ENCODE measurements at regions not wholly inside any gene's neighbourhood (a gene's known extent, or its start where the extent isn't known, plus 50 kb on each side); places are given as distances from the start of the nearest gene placed in this dataset.
"Not testable (repeated sequence)": the region's sequence is repeated elsewhere in the genome, so short reads cannot be mapped to it uniquely, and the experiment has no call there.

DNA sequence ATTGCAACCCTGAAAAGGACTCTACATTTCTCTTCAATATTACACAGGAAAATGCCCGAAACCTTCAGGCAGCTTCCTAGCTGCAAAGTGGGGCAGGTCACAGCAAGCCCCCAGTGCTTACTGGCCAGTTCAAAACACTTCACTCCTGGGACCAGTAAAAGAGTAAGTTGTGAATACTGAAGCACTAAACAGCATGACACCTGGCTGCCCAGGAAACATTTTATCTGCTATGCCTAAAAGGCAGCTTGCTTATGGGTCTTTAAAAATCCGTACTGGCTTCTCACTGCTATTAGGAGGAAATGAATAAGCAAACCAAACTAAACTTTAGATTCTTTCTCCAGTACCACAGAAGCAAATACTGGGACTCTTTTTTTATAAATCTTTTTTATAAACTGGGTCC, 457.9 kb upstream of the ALCAM start:
- no peak for DNase-seq

DNA sequence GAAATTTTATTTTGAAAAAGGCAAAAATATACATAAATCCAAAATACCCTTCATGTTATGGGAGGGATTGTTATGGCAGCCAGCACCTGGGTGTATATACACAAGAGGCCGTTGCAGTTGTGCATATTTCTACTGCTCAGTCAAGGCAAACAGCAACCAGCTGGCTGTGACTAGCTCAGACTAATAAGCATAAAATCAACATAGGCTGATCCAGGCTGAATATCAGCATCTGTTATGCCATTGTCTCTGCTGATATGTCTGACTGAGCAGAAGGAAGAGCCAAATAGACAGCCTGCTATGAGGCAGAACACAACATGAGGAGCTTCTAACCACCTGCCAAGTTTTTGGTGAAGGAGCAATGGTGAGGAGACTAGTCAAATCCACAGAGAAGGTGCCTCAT, 457.5 kb upstream of the ALCAM start:
- no peak for DNase-seq

- DNase-seq, result no peak
Observed at GRCh38 chr3:104909721-104910120, 457.0 kb upstream of the ALCAM start.

GRCh38 chr3:104911376-104911775, 455.3 kb upstream of the ALCAM start:
- DNase-seq, result no peak

- DNase-seq, result no peak
Observed at GRCh38 chr3:104916971-104917370, 449.7 kb upstream of the ALCAM start.

DNA sequence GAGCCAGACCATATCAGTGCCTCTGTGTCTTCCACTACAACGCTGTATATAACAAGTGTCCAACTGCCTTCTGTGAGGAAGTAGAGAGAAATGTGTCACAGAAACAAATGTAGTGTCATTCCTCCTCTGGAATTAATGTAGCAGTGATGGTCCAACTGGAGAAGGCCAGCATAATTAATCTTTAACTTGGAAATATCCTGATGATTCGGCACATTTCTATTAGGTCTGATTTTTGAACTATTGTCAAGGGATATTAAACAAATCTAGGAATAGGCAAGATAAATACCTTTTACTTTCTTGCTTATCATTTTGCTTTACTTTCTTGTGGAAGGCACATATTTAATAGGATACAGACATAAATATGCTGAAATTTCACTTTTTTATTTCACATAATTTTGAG, 446.2 kb upstream of the ALCAM start:
- no peak for DNase-seq

- DNase-seq, result no peak
Observed at GRCh38 chr3:104933972-104934371, 432.7 kb upstream of the ALCAM start.

GRCh38 chr3:104935613-104936012, 431.1 kb upstream of the ALCAM start:
- DNase-seq, result no peak

- no peak for DNase-seq
Observed at GRCh38 chr3:104939196-104939595, 427.5 kb upstream of the ALCAM start.

- no peak for DNase-seq
Observed at GRCh38 chr3:104941785-104942184, 424.9 kb upstream of the ALCAM start.

GRCh38 chr3:104943974-104944373, 422.7 kb upstream of the ALCAM start:
- no peak for DNase-seq

DNA sequence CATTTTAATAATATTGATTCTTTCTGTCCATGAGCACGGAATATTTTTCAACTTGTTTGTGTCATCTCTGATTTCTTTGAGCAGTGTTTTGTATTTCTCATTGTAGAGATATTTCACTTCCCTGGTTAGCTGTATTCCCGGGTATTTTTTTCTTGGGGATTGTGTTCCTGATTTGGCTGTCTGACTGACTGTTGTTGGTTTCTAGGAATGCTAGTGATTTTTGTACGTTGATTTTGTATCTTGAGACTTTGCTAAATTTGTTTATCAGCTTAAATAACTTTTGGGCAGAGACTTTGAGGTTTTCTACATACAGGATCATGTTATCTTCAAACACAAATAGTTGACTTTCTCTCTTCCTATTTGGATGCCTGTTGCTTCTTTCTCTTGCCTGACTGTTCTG, 418.8 kb upstream of the ALCAM start:
- DNase-seq, result no peak

GRCh38 chr3:104949810-104950209, 416.9 kb upstream of the ALCAM start:
- DNase-seq, result not testable (repeated sequence)

GRCh38 chr3:104951426-104951825, 415.3 kb upstream of the ALCAM start:
- no peak for DNase-seq

DNA sequence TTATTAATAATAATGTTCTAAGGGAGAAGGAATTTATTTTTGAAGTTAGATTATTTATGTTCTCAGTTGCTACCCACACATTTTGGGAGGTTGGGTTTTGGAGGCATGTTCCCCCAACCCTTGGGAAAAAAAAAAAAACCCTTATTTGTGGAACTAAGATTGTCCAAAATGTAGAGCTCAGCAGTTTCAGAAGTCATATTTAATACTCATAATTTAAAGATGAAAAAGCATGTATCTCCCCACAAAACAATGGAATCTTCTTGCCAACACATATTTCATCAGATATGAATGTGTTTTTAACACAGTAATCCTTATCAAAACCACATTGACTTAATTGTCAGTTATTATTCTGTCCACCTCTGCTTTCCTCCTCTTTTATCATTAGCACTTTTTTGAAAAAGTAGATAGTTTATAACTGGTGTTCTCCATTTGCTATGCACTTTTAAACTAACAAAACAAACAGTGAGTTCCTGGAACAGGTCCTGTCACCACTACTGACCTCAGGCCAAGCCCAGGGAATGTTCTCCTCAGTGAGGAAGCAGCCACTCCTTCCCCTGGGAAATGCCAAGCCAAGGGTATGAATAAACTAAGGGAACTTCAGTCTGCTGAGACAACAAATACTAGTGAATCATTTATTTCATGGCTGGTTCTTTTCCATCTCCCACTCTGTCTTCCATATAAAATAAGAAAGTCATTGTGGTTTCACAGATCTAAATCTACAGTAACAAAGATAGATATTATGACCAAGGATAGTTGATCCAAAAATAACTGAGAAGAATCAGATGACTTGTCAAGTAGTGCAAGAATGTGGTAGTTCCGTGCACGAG, 414.4 kb upstream of the ALCAM start:
- DNase-seq, result no peak

GRCh38 chr3:104956620-104957345, 409.9 kb upstream of the ALCAM start:
- no peak for DNase-seq

DNA sequence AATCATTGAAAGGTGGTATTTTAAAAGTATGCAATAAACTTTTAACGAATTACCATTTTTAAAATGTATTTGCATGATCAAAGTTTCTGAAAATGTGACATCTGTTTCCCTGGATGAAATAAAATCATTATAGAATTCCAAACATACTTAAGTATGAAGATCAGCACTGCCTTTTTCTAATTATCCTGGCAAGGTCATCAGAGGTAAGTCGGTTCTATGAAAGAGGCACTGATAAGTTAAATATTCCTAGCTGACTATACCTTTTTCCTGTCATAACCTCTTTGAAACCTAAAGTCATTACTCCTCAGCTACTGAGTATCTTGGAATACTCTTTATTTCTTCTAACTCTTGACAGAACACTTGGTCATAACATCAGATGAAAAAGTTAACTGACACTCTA, 406.1 kb upstream of the ALCAM start:
- DNase-seq, result no peak

- no peak for DNase-seq
Observed at GRCh38 chr3:104961851-104962250, 404.9 kb upstream of the ALCAM start.

- DNase-seq, result no peak
Observed at GRCh38 chr3:104974316-104974715, 392.4 kb upstream of the ALCAM start.

GRCh38 chr3:104977719-104978118, 389.0 kb upstream of the ALCAM start:
- DNase-seq, result no peak

DNA sequence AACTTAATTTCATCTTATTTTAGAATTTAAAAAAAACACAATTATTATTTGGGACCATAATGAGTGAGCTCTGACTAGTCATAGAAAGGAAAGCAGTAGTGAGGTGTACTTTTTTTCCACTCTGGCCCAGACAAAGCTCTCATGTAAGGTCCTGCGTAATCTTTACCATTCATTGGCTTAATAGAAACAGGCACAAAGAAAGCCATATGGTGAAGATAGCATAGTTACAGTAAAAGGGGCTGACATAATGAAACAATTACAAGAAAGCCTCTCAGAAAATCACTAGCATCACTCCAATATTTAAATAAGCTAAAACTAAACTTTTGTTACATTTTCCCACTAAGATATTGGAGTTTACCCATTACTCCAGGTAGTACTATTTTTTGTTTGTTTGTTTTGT, 384.6 kb upstream of the ALCAM start:
- no peak for DNase-seq

DNA sequence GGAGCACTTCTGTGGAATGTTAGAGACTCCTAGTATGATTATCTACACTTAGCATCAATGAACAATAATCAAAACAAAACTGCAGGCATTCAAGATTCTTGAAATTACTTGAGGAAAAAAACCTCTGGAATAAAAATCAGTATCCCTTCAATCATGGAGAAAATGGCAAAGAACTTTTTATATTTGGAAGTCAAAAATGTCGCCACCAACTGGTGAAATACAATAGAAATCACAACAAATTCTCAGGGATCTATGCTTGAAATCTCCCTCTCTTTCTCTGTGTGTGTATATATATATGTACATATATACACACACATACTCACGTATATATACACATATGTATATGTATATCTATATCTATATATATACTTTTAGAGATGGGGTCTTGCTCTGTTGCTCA, 378.9 kb upstream of the ALCAM start:
- DNase-seq, result no peak

- no peak for DNase-seq
Observed at GRCh38 chr3:104988496-104988895, 378.2 kb upstream of the ALCAM start.

GRCh38 chr3:104989878-104990277, 376.8 kb upstream of the ALCAM start:
- DNase-seq, result no peak

DNA sequence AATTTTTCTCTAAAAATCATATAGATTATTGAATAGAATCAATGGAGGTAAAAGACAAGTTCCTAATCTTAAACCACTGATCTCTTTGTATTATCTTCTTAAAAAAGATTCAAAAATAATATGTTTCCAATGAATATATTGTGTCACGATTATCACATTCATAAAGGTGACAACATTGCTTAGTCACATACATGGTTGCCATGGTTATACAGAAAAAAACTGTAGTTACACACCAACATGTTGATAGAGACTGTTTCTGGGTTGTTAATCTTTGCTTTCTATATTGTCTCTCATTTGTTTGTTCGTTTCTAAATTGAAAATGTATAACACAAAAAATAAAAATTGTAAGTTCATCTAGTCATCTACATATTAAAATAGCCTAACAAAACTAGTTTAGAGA, 376.0 kb upstream of the ALCAM start:
- DNase-seq, result no peak

Data from activated gamma-delta T cell treated with Interleukin-2 at 50 U/mL for 16 hours (primary cell).